H1 (cell line): ENCODE measurements at regions not wholly inside any gene's neighbourhood (a gene's known extent, or its start where the extent isn't known, plus 50 kb on each side); places are given as distances from the start of the nearest gene placed in this dataset.

ENCODE experiments used
- CTCF ChIA-PET: fragments of 300-600 bp; sonication (Branson Sonifier 250); formaldehyde crosslinking; loops from one replicate; lab custom pipeline; 2021; ENCODE audit not compliant: partially characterized antibody; lab: Charles Lee
- POLR2A ChIA-PET: fragments of 300-600 bp; sonication (Branson Sonifier 250); formaldehyde crosslinking; loops from one replicate; lab custom pipeline; 2021; ENCODE audit warnings: inconsistent platforms; ENCODE audit not compliant: partially characterized antibody; lab: Charles Lee
- DNase-seq, 2 experiments: peaks; one replicate each; pipeline versions ENCODE4 v3.0.0 to v3.0.0-alpha.2; 2010 to 2022; ENCODE audit warnings: low spot score in 2 of 2, low read depth in 1 of 2, mixed read lengths in 1 of 2
- FAIRE-seq: peaks from 2 replicates; lab custom pipeline; 2011; peaks lifted over from hg19 to GRCh38; lab: Jason Lieb, UNC
- H2AFZ ChIP-seq: 2 replicates; pipeline ENCODE4 v1.8.1; 2012; ENCODE audit warnings: low read length, inconsistent platforms
- H2AK5ac ChIP-seq: 2 replicates; pipeline ENCODE4 v1.6.1; 2013; ENCODE audit warnings: low read depth, low read length
- H2BK120ac ChIP-seq: replicated peaks from 2 replicates; pipeline ENCODE3; 2013; ENCODE audit warnings: low read depth, low read length, inconsistent platforms
- H2BK12ac ChIP-seq: 2 replicates; pipeline ENCODE4 v1.6.1; 2013; ENCODE audit warnings: low read depth, low read length
- H2BK15ac ChIP-seq: 2 replicates; pipeline ENCODE4 v1.6.1; 2013; ENCODE audit warnings: low read length
- H2BK20ac ChIP-seq: 2 replicates; pipeline ENCODE4 v1.6.1; 2013; ENCODE audit warnings: low read length
- H2BK5ac ChIP-seq: 2 replicates; pipeline ENCODE4 v1.6.1; 2013; ENCODE audit warnings: low read depth, low read length
- H3K14ac ChIP-seq: 2 replicates; pipeline ENCODE4 v1.6.1; 2013; ENCODE audit warnings: inconsistent platforms; ENCODE audit not compliant: insufficient read length
- H3K18ac ChIP-seq: 2 replicates; pipeline ENCODE4 v1.6.1; 2013; ENCODE audit warnings: low read length; ENCODE audit errors: extremely low read depth
- H3K23ac ChIP-seq: 2 replicates; pipeline ENCODE4 v1.6.1; 2013; ENCODE audit warnings: inconsistent platforms; ENCODE audit not compliant: insufficient read length
- H3K23me2 ChIP-seq: 2 replicates; pipeline ENCODE4 v1.6.1; 2013; ENCODE audit warnings: low read depth, low read length
- H3K27ac ChIP-seq: 2 replicates; pipeline ENCODE4 v1.6.1; 2011; ENCODE audit warnings: low read depth, low read length, inconsistent platforms
- H3K27me3 ChIP-seq, 4 experiments: replicated peaks in 1 of 4; 1 replicate in 1 of 4; 2 replicates in 3 of 4; pipeline versions ENCODE4 v1.6.1 to v1.8.1; 2011 to 2013; ENCODE audit warnings: low read length in 3 of 4, mild to moderate bottlenecking in 3 of 4, inconsistent platforms in 2 of 4, mixed read lengths in 2 of 4, moderate library complexity in 1 of 4; ENCODE audit not compliant: control insufficient read depth in 3 of 4, insufficient read depth in 3 of 4; ENCODE audit errors: extremely low read depth in 1 of 4
- H3K36me3 ChIP-seq, 4 experiments: 2 replicates each; pipeline versions ENCODE4 v1.6.1 to v1.8.1; 2011 to 2013; ENCODE audit warnings: mild to moderate bottlenecking in 4 of 4, low read length in 3 of 4, moderate library complexity in 2 of 4, control low read depth in 1 of 4, inconsistent platforms in 1 of 4; ENCODE audit not compliant: insufficient read depth in 4 of 4, control insufficient read depth in 2 of 4
- H3K4ac ChIP-seq: replicated peaks from 2 replicates; pipeline ENCODE3; 2013; ENCODE audit warnings: low read length, low read depth, mixed read lengths, inconsistent platforms; ENCODE audit not compliant: insufficient read length
- H3K4me1 ChIP-seq, 4 experiments: replicated peaks in 1 of 4; 1 replicate in 1 of 4; 2 replicates in 3 of 4; pipeline versions ENCODE4 v1.6.1 to v1.8.1; 2011 to 2013; ENCODE audit warnings: low read length in 3 of 4, inconsistent platforms in 2 of 4, mixed read lengths in 1 of 4; ENCODE audit not compliant: insufficient read depth in 4 of 4, control insufficient read depth in 3 of 4
- H3K4me2 ChIP-seq, 2 experiments: 2 replicates each; pipeline versions ENCODE4 v1.6.1 to v1.8.1; 2011 to 2013; ENCODE audit warnings: low read depth in 2 of 2, low read length in 2 of 2, control low read depth in 1 of 2, inconsistent platforms in 1 of 2, mild to moderate bottlenecking in 1 of 2; ENCODE audit not compliant: insufficient read depth in 1 of 2
- H3K4me3 ChIP-seq, 4 experiments: fragments of 200-600, 300-600 bp in 1 of 4; sonication (generic), shearing (Covaris generic), sonication (Bioruptor Twin) in 1 of 4; 2 replicates each; pipeline versions ENCODE4 v1.5.1 to v1.8.1; 2011 to 2016; ENCODE audit warnings: low read length in 4 of 4, low read depth in 3 of 4, control low read depth in 2 of 4, inconsistent platforms in 2 of 4, mild to moderate bottlenecking in 2 of 4, mixed read lengths in 1 of 4, moderate library complexity in 1 of 4; ENCODE audit not compliant: insufficient read depth in 2 of 4; ENCODE audit errors: extremely low read depth in 1 of 4
- H3K56ac ChIP-seq: replicated peaks from 2 replicates; pipeline ENCODE3; 2013; ENCODE audit warnings: low read depth, mild to moderate bottlenecking, mixed read lengths, low read length, inconsistent platforms; ENCODE audit not compliant: insufficient read length
- H3K79me1 ChIP-seq: 2 replicates; pipeline ENCODE4 v1.6.1; 2013; ENCODE audit warnings: low read depth, low read length, control low read depth
- H3K79me2 ChIP-seq, 2 experiments: 2 replicates each; pipeline versions ENCODE4 v1.6.1 to v1.8.1; 2012 to 2013; ENCODE audit warnings: low read length in 2 of 2, mild to moderate bottlenecking in 2 of 2, inconsistent platforms in 1 of 2; ENCODE audit not compliant: insufficient read depth in 2 of 2, control insufficient read depth in 1 of 2
- H3K9ac ChIP-seq, 4 experiments: replicated peaks in 1 of 4; 1 replicate in 1 of 4; 2 replicates in 3 of 4; pipeline versions ENCODE4 v1.6.1 to v1.8.1; 2011 to 2013; ENCODE audit warnings: low read depth in 3 of 4, low read length in 3 of 4, control low read depth in 2 of 4, mild to moderate bottlenecking in 2 of 4, moderate library complexity in 2 of 4, inconsistent platforms in 1 of 4; ENCODE audit errors: extremely low read depth in 1 of 4
- H3K9me3 ChIP-seq, 2 experiments: 2 replicates each; pipeline versions ENCODE4 v1.6.1 to v1.8.1; 2012 to 2013; ENCODE audit warnings: mild to moderate bottlenecking in 2 of 2, moderate library complexity in 2 of 2, control low read depth in 1 of 2, inconsistent platforms in 1 of 2, low read depth in 1 of 2, low read length in 1 of 2, mixed read lengths in 1 of 2; ENCODE audit not compliant: insufficient read depth in 2 of 2
- H4K20me1 ChIP-seq, 2 experiments: replicated peaks in 1 of 2; 2 replicates each; pipeline versions ENCODE3 to v1.8.1; 2011 to 2013; ENCODE audit warnings: inconsistent platforms in 2 of 2, low read length in 2 of 2, mild to moderate bottlenecking in 1 of 2; ENCODE audit not compliant: insufficient read depth in 2 of 2, control insufficient read depth in 1 of 2
- H4K5ac ChIP-seq: 2 replicates; pipeline ENCODE4 v1.6.1; 2013; ENCODE audit warnings: low read length, low read depth, mixed read lengths, inconsistent platforms; ENCODE audit not compliant: insufficient read length
- H4K8ac ChIP-seq: 2 replicates; pipeline ENCODE4 v1.8.0; 2013; ENCODE audit warnings: mild to moderate bottlenecking, moderate library complexity, low read length, inconsistent platforms; ENCODE audit not compliant: insufficient read depth; ENCODE audit errors: extremely low read depth
- H4K91ac ChIP-seq: replicated peaks from 2 replicates; pipeline ENCODE3; 2013; ENCODE audit warnings: low read length, mixed read lengths, inconsistent platforms; ENCODE audit not compliant: insufficient read length
- TEAD4 ChIP-seq: IDR thresholded peaks from 2 replicates; pipeline ENCODE4 v1.6.1; 2012; ENCODE audit warnings: low read depth, low read length, inconsistent platforms, mixed read lengths
- WGBS, 2 experiments: shearing (Covaris generic) in 1 of 2; methylation state at CpG; one replicate each; pipeline versions ENCODE4 v1.1.6 to v1.1.7; 2013 to 2015; ENCODE audit warnings: low lambda C conversion rate in 2 of 2, mixed read lengths in 2 of 2, inconsistent platforms in 1 of 2, low coverage in 1 of 2, missing lambda C conversion rate in 1 of 2; ENCODE audit not compliant: insufficient replicate concordance in 2 of 2, insufficient coverage in 1 of 2, insufficient read length in 1 of 2; ENCODE audit errors: extremely low coverage in 1 of 2, missing lambda C conversion rate in 1 of 2; 5-methylcytosine and 5-hydroxymethylcytosine counted together

DNA sequence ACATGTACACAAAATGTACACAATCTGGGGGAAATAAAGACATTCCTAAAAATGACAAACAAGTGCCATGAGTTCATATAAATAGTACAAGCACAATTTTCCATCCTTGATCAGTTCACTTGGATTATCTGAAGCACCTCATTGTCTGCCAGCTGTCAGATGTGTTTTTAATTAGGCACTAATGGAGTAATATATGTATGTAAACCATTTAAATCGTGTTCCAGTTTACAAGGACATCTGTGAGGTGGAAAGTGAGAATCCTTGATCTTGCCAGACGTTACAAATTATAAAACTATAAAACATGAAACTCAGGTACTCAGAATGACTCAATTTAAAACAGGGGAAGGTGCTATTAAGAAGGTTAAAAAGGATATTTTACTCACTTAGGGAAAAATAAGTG lies 1312.2 kb downstream of the PLA2G4A start:
- Histone ChIP-seq H2BK12ac (no peak overlapping the region), H3K4me2 (no peak overlapping the region), H4K91ac (no peak overlapping the region), H3K36me3 (no peaks in the 10 kb centered on the region), H2BK15ac (no peak overlapping the region), H4K8ac (no peak overlapping the region), H3K27ac (no peak overlapping the region), H3K14ac (no peak overlapping the region), H3K18ac (no peak overlapping the region), H3K4ac (no peak overlapping the region), H3K4me1 (no peaks in the 10 kb centered on the region), H4K20me1 (no peaks in the 10 kb centered on the region), H2BK5ac (no peak overlapping the region), H3K4me3 (no peak overlapping the region), H2BK120ac (no peak overlapping the region), H3K23me2 (no peaks in the 10 kb centered on the region), H2AK5ac (no peak overlapping the region), H3K79me2 (no peaks in the 10 kb centered on the region), H3K9ac (no peak overlapping the region), H3K23ac (no peak overlapping the region), H3K56ac (no peak overlapping the region), H3K79me1 (no peaks in the 10 kb centered on the region), H3K9me3 (no peaks in the 10 kb centered on the region), H3K27me3 (no peaks in the 10 kb centered on the region), H2BK20ac (no peak overlapping the region), H2AFZ (no peak overlapping the region), H4K5ac (no peak overlapping the region)
- CTCF ChIA-PET: interaction anchor here (1.2 kb wide), 1 partner anchor 32 kb away, joined by 3 read pairs; no protein-coding TSS in a partner anchor
- TF ChIP-seq TEAD4: no peak
- WGBS, 2 experiments: 86% methylated on average over 2 of the region's 2 CpGs; no CpG with 5 or more reads in 1 of the 2 experiments
- POLR2A ChIA-PET: no interaction called here
- FAIRE-seq (no peak), DNase-seq (no peak)
